ENCODE measurements at regions not wholly inside any gene's neighbourhood (a gene's known extent, or its start where the extent isn't known, plus 50 kb on each side); places are given as distances from the start of the nearest gene placed in this dataset.

- DNase-seq, result no peak
- no peak for TF ChIP-seq POLR2A (IDR thresholded peaks at IDR 0.05; ENCODE audit: low read length)
- TF ChIP-seq GATA1 (IDR thresholded peaks at IDR 0.05; ENCODE audit: low read depth, low read length), result no peak
These were observed 166.6 kb downstream of the DKK2 start for GRCh38 chr4:106869551-106869950.

GRCh38 chr4:106868381-106869035, 167.6 kb downstream of the DKK2 start:
- TF ChIP-seq POLR2A (IDR thresholded peaks at IDR 0.05; ENCODE audit: low read length) (no peak), GATA1 (IDR thresholded peaks at IDR 0.05; ENCODE audit: low read depth, low read length) (no peak)
- DNase-seq, result no peak

GRCh38 chr4:106864231-106864630, 171.9 kb downstream of the DKK2 start:
- no peak for DNase-seq
- no peak for TF ChIP-seq GATA1 (IDR thresholded peaks at IDR 0.05; ENCODE audit: low read depth, low read length)
- TF ChIP-seq POLR2A (IDR thresholded peaks at IDR 0.05; ENCODE audit: low read length), result no peak

GRCh38 chr4:106854569-106855351, 181.4 kb downstream of the DKK2 start:
- TF ChIP-seq POLR2A (IDR thresholded peaks at IDR 0.05; ENCODE audit: low read length), result no peak
- no peak for TF ChIP-seq GATA1 (IDR thresholded peaks at IDR 0.05; ENCODE audit: low read depth, low read length)
- DNase-seq, result no peak

GRCh38 chr4:106852426-106852825, 183.7 kb downstream of the DKK2 start:
- no peak for DNase-seq
- TF ChIP-seq POLR2A (IDR thresholded peaks at IDR 0.05; ENCODE audit: low read length) (no peak), GATA1 (IDR thresholded peaks at IDR 0.05; ENCODE audit: low read depth, low read length) (no peak)

GRCh38 chr4:106851726-106852125, 184.4 kb downstream of the DKK2 start:
- DNase-seq, result no peak
- TF ChIP-seq GATA1 (IDR thresholded peaks at IDR 0.05; ENCODE audit: low read depth, low read length) (no peak), POLR2A (IDR thresholded peaks at IDR 0.05; ENCODE audit: low read length) (no peak)

GRCh38 chr4:106850691-106851090, 185.4 kb downstream of the DKK2 start:
- no peak for DNase-seq
- TF ChIP-seq POLR2A (IDR thresholded peaks at IDR 0.05; ENCODE audit: low read length) (no peak), GATA1 (IDR thresholded peaks at IDR 0.05; ENCODE audit: low read depth, low read length) (no peak)

GRCh38 chr4:106835919-106836318, 200.2 kb downstream of the DKK2 start:
- no peak for DNase-seq
- TF ChIP-seq POLR2A (IDR thresholded peaks at IDR 0.05; ENCODE audit: low read length), result no peak
- TF ChIP-seq GATA1 (IDR thresholded peaks at IDR 0.05; ENCODE audit: low read depth, low read length), result no peak

GRCh38 chr4:106830879-106831278, 205.2 kb downstream of the DKK2 start:
- no peak for DNase-seq
- TF ChIP-seq POLR2A (IDR thresholded peaks at IDR 0.05; ENCODE audit: low read length) (no peak), GATA1 (IDR thresholded peaks at IDR 0.05; ENCODE audit: low read depth, low read length) (no peak)

GRCh38 chr4:106818764-106819163, 217.3 kb downstream of the DKK2 start:
- TF ChIP-seq POLR2A (IDR thresholded peaks at IDR 0.05; ENCODE audit: low read length) (no peak), GATA1 (IDR thresholded peaks at IDR 0.05; ENCODE audit: low read depth, low read length) (no peak)
- DNase-seq, result no peak

- DNase-seq, result no peak
- TF ChIP-seq POLR2A (IDR thresholded peaks at IDR 0.05; ENCODE audit: low read length) (no peak), GATA1 (IDR thresholded peaks at IDR 0.05; ENCODE audit: low read depth, low read length) (no peak)
These were observed 219.6 kb downstream of the DKK2 start for GRCh38 chr4:106816496-106816895.

GRCh38 chr4:106810122-106810521, 226.0 kb downstream of the DKK2 start:
- no peak for DNase-seq
- no peak for TF ChIP-seq POLR2A (IDR thresholded peaks at IDR 0.05; ENCODE audit: low read length)
- no peak for TF ChIP-seq GATA1 (IDR thresholded peaks at IDR 0.05; ENCODE audit: low read depth, low read length)

- peak in 1 of 2 experiments; percentile 18 for DNase-seq
These were observed 227.0 kb downstream of the DKK2 start for GRCh38 chr4:106809076-106809475.

GRCh38 chr4:106806158-106806797, 229.8 kb downstream of the DKK2 start:
- no peak for TF ChIP-seq POLR2A (IDR thresholded peaks at IDR 0.05; ENCODE audit: low read length)
- TF ChIP-seq GATA1 (IDR thresholded peaks at IDR 0.05; ENCODE audit: low read depth, low read length), result no peak
- DNase-seq, result no peak

More at GRCh38 chr4:106809076-106809475, 227.0 kb downstream of the DKK2 start:
- no peak for TF ChIP-seq GATA1 (IDR thresholded peaks at IDR 0.05; ENCODE audit: low read depth, low read length)
- no peak for TF ChIP-seq POLR2A (IDR thresholded peaks at IDR 0.05; ENCODE audit: low read length)
